Activated naive CD4-positive, alpha-beta T cell treated with anti-CD3 and anti-CD28 coated beads for 36 hours (primary cell): ENCODE measurements at regions not wholly inside any gene's neighbourhood (a gene's known extent, or its start where the extent isn't known, plus 50 kb on each side); places are given as distances from the start of the nearest gene placed in this dataset.

Experiments
- CTCF ChIA-PET: fragments of 350-600 bp; sonication (Branson Sonifier 250); formaldehyde crosslinking; loops from one replicate; lab custom pipeline; 2021; ENCODE audit warnings: antibody characterized with exemption; lab: Charles Lee
- DNase-seq: peaks from one replicate; pipeline ENCODE4 v3.0.0-alpha.2; 2020
- H3K27ac Mint-ChIP-seq: one replicate; pipeline ENCODE4 v1.8.0; 2021; ENCODE audit warnings: mild to moderate bottlenecking, mixed read lengths
- H3K27me3 Mint-ChIP-seq: one replicate; pipeline ENCODE4 v1.8.0; 2021; ENCODE audit warnings: low read depth, mixed read lengths
- H3K36me3 Mint-ChIP-seq: one replicate; pipeline ENCODE4 v1.8.0; 2021; ENCODE audit warnings: low read depth, mixed read lengths
- H3K4me1 Mint-ChIP-seq: one replicate; pipeline ENCODE4 v1.8.0; 2021; ENCODE audit warnings: low read depth, mixed read lengths
- H3K4me3 Mint-ChIP-seq: one replicate; pipeline ENCODE4 v1.8.0; 2021; ENCODE audit warnings: mild to moderate bottlenecking, moderate library complexity, mixed read lengths
- H3K9me3 Mint-ChIP-seq: one replicate; pipeline ENCODE4 v1.8.0; 2021; ENCODE audit warnings: mixed read lengths
- intact Hi-C: fragments of 100-400 bp; cut with micrococcal nuclease; formaldehyde crosslinking; loops from one replicate; pipeline ENCODE4 v1.15.1; 2023

- Mint-ChIP-seq H3K4me3 (no peak overlapping the region), H3K4me1 (no peaks in the 10 kb centered on the region), H3K36me3 (no peaks in the 10 kb centered on the region), H3K27me3 (peaks cover 15% of the 10 kb centered on the region), H3K9me3 (no peaks in the 10 kb centered on the region), H3K27ac (no peak overlapping the region)
- no peak for DNase-seq
- intact Hi-C loops, result no loop called here
- CTCF ChIA-PET, result interaction anchor here (0.7 kb wide), 1 partner anchor 78 kb away, joined by 3 read pairs; no protein-coding TSS in a partner anchor
Observed at GRCh38 chr17:79525793-79526677, 84.8 kb downstream of the RBFOX3 start.

GRCh38 chr17:79524213-79525187 lies 86.4 kb downstream of the RBFOX3 start:
- Mint-ChIP-seq H3K4me1 (no peaks in the 10 kb centered on the region), H3K36me3 (no peaks in the 10 kb centered on the region), H3K4me3 (no peak overlapping the region), H3K27me3 (peaks cover 11% of the 10 kb centered on the region), H3K27ac (no peak overlapping the region), H3K9me3 (no peaks in the 10 kb centered on the region)
- CTCF ChIA-PET, result no interaction called here
- DNase-seq, result no peak
- intact Hi-C loops, result no loop called here

GRCh38 chr17:79522414-79522813 lies 88.4 kb downstream of the RBFOX3 start:
- Mint-ChIP-seq H3K27me3 (peaks cover 9% of the 10 kb centered on the region), H3K4me3 (no peak overlapping the region), H3K9me3 (no peaks in the 10 kb centered on the region), H3K36me3 (no peaks in the 10 kb centered on the region), H3K4me1 (no peaks in the 10 kb centered on the region), H3K27ac (no peak overlapping the region)
- intact Hi-C loops, result no loop called here
- CTCF ChIA-PET, result no interaction called here
- no peak for DNase-seq

GRCh38 chr17:79521225-79521624 lies 89.6 kb downstream of the RBFOX3 start:
- CTCF ChIA-PET, result no interaction called here
- H3K27ac Mint-ChIP-seq, result no peak overlapping the region
- H3K36me3 Mint-ChIP-seq, result no peaks in the 10 kb centered on the region
- no peaks in the 10 kb centered on the region for H3K4me1 Mint-ChIP-seq
- peaks cover 14% of the 10 kb centered on the region for H3K27me3 Mint-ChIP-seq
- H3K4me3 Mint-ChIP-seq, result no peak overlapping the region
- intact Hi-C loops, result no loop called here
- no peaks in the 10 kb centered on the region for H3K9me3 Mint-ChIP-seq
- DNase-seq, result no peak

GRCh38 chr17:79520167-79521165 lies 90.4 kb downstream of the RBFOX3 start:
- Mint-ChIP-seq H3K27ac (no peak overlapping the region), H3K9me3 (no peaks in the 10 kb centered on the region), H3K27me3 (peaks cover 14% of the 10 kb centered on the region), H3K4me1 (no peaks in the 10 kb centered on the region), H3K4me3 (no peak overlapping the region), H3K36me3 (no peaks in the 10 kb centered on the region)
- intact Hi-C loops, result no loop called here
- CTCF ChIA-PET, result no interaction called here
- DNase-seq, result no peak

- H3K9me3 Mint-ChIP-seq, result no peaks in the 10 kb centered on the region
- intact Hi-C loops, result no loop called here
Observed at GRCh38 chr17:79519601-79520000, 91.2 kb downstream of the RBFOX3 start.

GRCh38 chr17:79518585-79519523 lies 92.0 kb downstream of the RBFOX3 start:
- H3K9me3 Mint-ChIP-seq, result no peaks in the 10 kb centered on the region
- H3K27ac Mint-ChIP-seq, result no peak overlapping the region
- intact Hi-C loops, result no loop called here

More at GRCh38 chr17:79519601-79520000, 91.2 kb downstream of the RBFOX3 start:
- H3K4me1 Mint-ChIP-seq, result no peaks in the 10 kb centered on the region
- no peaks in the 10 kb centered on the region for H3K36me3 Mint-ChIP-seq
- no peak for DNase-seq
- H3K27me3 Mint-ChIP-seq, result peaks cover 14% of the 10 kb centered on the region
- CTCF ChIA-PET, result no interaction called here
- no peak overlapping the region for H3K4me3 Mint-ChIP-seq
- no peak overlapping the region for H3K27ac Mint-ChIP-seq

GRCh38 chr17:79517827-79518584 lies 92.8 kb downstream of the RBFOX3 start:
- CTCF ChIA-PET, result no interaction called here
- H3K27ac Mint-ChIP-seq, result no peak overlapping the region

More at GRCh38 chr17:79518585-79519523, 92.0 kb downstream of the RBFOX3 start:
- H3K4me3 Mint-ChIP-seq, result no peak overlapping the region
- CTCF ChIA-PET, result no interaction called here
- no peaks in the 10 kb centered on the region for H3K36me3 Mint-ChIP-seq
- H3K27me3 Mint-ChIP-seq, result peaks cover 10% of the 10 kb centered on the region
- no peak for DNase-seq
- H3K4me1 Mint-ChIP-seq, result no peaks in the 10 kb centered on the region

GRCh38 chr17:79515646-79516571 lies 94.9 kb downstream of the RBFOX3 start:
- H3K27me3 Mint-ChIP-seq, result peaks cover 10% of the 10 kb centered on the region
- H3K9me3 Mint-ChIP-seq, result peaks cover 2% of the 10 kb centered on the region
- DNase-seq, result no peak
- intact Hi-C loops, result no loop called here
- H3K4me3 Mint-ChIP-seq, result no peak overlapping the region
- H3K4me1 Mint-ChIP-seq, result no peaks in the 10 kb centered on the region
- CTCF ChIA-PET, result interaction anchor here (0.9 kb wide), 1 partner anchor 9 kb away, joined by 3 read pairs; no protein-coding TSS in a partner anchor
- H3K27ac Mint-ChIP-seq, result no peak overlapping the region
- H3K36me3 Mint-ChIP-seq, result no peaks in the 10 kb centered on the region

More at GRCh38 chr17:79517827-79518584, 92.8 kb downstream of the RBFOX3 start:
- Mint-ChIP-seq H3K4me1 (no peaks in the 10 kb centered on the region), H3K9me3 (no peaks in the 10 kb centered on the region), H3K36me3 (no peaks in the 10 kb centered on the region), H3K27me3 (peaks cover 10% of the 10 kb centered on the region), H3K4me3 (no peak overlapping the region)
- no peak for DNase-seq
- intact Hi-C loops, result no loop called here
